ENCODE measurements at regions not wholly inside any gene's neighbourhood (a gene's known extent, or its start where the extent isn't known, plus 50 kb on each side); places are given as distances from the start of the nearest gene placed in this dataset.

GRCh38 chr20:52637201-52637600 lies 335.0 kb upstream of the TSHZ2 start:
- H3K27me3 ChIP-seq, result no peaks in the 10 kb centered on the region
- H3K36me3 ChIP-seq, result no peaks in the 10 kb centered on the region
- DNase-seq, result no peak
- no peak overlapping the region for H3K27ac ChIP-seq
- H3K4me1 ChIP-seq, result no peaks in the 10 kb centered on the region
- H3K4me3 ChIP-seq, result no peak overlapping the region
- H3K9me3 ChIP-seq, result no peaks in the 10 kb centered on the region
- TF ChIP-seq POLR2A (IDR thresholded peaks at IDR 0.05) (no peak), CTCF (IDR thresholded peaks at IDR 0.05) (no peak)

GRCh38 chr20:52631469-52631868 lies 340.7 kb upstream of the TSHZ2 start:
- H3K27me3 ChIP-seq, result no peaks in the 10 kb centered on the region
- no peaks in the 10 kb centered on the region for H3K4me1 ChIP-seq
- H3K36me3 ChIP-seq, result no peaks in the 10 kb centered on the region
- no peaks in the 10 kb centered on the region for H3K9me3 ChIP-seq
- H3K27ac ChIP-seq, result no peak overlapping the region
- no peak for DNase-seq
- no peak for TF ChIP-seq CTCF (IDR thresholded peaks at IDR 0.05)
- TF ChIP-seq POLR2A (IDR thresholded peaks at IDR 0.05), result no peak
- H3K4me3 ChIP-seq, result no peak overlapping the region

- TF ChIP-seq POLR2A (IDR thresholded peaks at IDR 0.05) (no peak), CTCF (IDR thresholded peaks at IDR 0.05) (no peak)
- DNase-seq, result no peak
Observed at GRCh38 chr20:52630138-52630537, 342.0 kb upstream of the TSHZ2 start.

GRCh38 chr20:52624281-52624680 lies 347.9 kb upstream of the TSHZ2 start:
- no peak for DNase-seq
- H3K4me3 ChIP-seq, result no peak overlapping the region
- TF ChIP-seq POLR2A (IDR thresholded peaks at IDR 0.05), result no peak
- TF ChIP-seq CTCF (IDR thresholded peaks at IDR 0.05), result no peak
- H3K27ac ChIP-seq, result no peak overlapping the region
- no peaks in the 10 kb centered on the region for H3K27me3 ChIP-seq
- H3K4me1 ChIP-seq, result no peaks in the 10 kb centered on the region
- H3K36me3 ChIP-seq, result no peaks in the 10 kb centered on the region
- no peaks in the 10 kb centered on the region for H3K9me3 ChIP-seq

More at GRCh38 chr20:52630138-52630537, 342.0 kb upstream of the TSHZ2 start:
- no peaks in the 10 kb centered on the region for H3K4me1 ChIP-seq
- no peak overlapping the region for H3K4me3 ChIP-seq
- H3K27me3 ChIP-seq, result no peaks in the 10 kb centered on the region
- no peaks in the 10 kb centered on the region for H3K36me3 ChIP-seq
- no peak overlapping the region for H3K27ac ChIP-seq
- H3K9me3 ChIP-seq, result no peaks in the 10 kb centered on the region

GRCh38 chr20:52622081-52622480 lies 350.1 kb upstream of the TSHZ2 start:
- H3K27ac ChIP-seq, result no peak overlapping the region
- H3K36me3 ChIP-seq, result no peaks in the 10 kb centered on the region
- no peaks in the 10 kb centered on the region for H3K9me3 ChIP-seq
- H3K4me3 ChIP-seq, result no peak overlapping the region
- H3K27me3 ChIP-seq, result no peaks in the 10 kb centered on the region
- DNase-seq, result no peak
- TF ChIP-seq CTCF (IDR thresholded peaks at IDR 0.05) (no peak), POLR2A (IDR thresholded peaks at IDR 0.05) (no peak)
- H3K4me1 ChIP-seq, result no peaks in the 10 kb centered on the region

GRCh38 chr20:52621401-52621800 lies 350.8 kb upstream of the TSHZ2 start:
- H3K4me3 ChIP-seq, result no peak overlapping the region
- no peak overlapping the region for H3K27ac ChIP-seq
- no peaks in the 10 kb centered on the region for H3K9me3 ChIP-seq
- no peak for DNase-seq
- H3K4me1 ChIP-seq, result no peaks in the 10 kb centered on the region
- TF ChIP-seq CTCF (IDR thresholded peaks at IDR 0.05) (no peak), POLR2A (IDR thresholded peaks at IDR 0.05) (no peak)
- H3K27me3 ChIP-seq, result no peaks in the 10 kb centered on the region
- no peaks in the 10 kb centered on the region for H3K36me3 ChIP-seq

Data from Peyer's patch (tissue), 4 donors.